HG03097 (cell line): ENCODE measurements at regions not wholly inside any gene's neighbourhood (a gene's known extent, or its start where the extent isn't known, plus 50 kb on each side); places are given as distances from the start of the nearest gene placed in this dataset.

ENCODE experiments used
- ATAC-seq: cut with Tn5 transposase; IDR thresholded peaks from one replicate; pipeline ENCODE4 v1.9.1; 2021; ENCODE audit not compliant: unreplicated experiment, low FRiP score

DNA sequence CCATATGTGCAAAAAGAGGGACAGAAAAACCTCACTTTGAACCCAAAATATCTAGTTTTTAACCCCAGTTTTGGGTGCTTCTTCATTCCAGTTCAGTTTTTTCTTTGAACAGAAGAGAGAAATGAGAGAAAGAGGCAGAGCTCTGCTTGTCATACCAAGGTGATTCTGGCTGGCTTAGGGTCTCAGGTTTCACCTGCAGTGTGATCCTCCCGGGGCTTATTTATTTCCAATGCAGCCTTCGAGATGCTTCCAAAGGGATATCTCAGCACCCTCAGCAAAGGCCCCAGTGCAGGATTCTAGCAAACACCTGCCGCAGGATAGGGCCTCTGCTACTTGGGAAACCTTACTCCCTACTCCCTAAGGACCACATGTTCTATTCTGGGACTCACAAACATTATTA lies 131.3 kb downstream of the WDR11 start:
- no peak for ATAC-seq

DNA sequence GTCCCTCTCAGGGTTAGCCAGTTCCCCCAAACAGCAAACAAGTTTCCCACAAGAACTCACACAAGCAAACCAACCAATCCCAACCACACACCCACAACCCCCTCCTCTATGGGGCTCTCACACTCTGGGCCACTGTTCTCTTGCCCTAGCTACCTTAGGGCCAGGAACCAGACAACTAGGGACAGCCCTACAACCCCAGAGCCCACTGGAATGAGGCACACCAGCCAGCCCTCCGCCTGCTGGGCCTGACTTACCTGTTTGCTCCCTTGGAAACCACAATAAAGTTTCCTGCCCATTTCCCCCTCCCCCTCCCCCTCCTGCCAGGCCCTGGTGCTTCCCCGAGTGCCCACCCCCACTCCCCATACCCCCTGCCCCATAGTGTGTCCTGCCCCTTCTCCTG lies 132.6 kb downstream of the WDR11 start:
- ATAC-seq: no peak

DNA sequence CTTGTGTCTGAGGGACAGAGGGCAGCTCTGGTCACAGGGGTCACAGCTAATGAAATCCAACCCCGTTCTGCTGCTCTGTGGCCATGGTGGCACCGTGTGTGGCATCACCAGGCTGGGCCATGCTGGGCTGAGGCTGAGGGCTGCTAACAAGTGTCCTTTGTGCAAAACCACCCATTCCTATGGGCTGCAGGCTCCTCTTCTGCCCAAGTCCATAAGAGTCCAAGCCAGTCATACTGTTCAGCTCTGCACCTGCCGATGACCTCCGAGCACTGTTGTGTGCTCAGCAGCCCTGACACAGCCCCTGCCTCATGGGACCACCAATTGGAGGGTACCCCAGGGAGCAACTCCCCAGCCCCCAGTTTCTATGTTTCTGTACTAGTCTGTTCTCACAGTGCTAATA lies 133.1 kb downstream of the WDR11 start:
- no peak for ATAC-seq

DNA sequence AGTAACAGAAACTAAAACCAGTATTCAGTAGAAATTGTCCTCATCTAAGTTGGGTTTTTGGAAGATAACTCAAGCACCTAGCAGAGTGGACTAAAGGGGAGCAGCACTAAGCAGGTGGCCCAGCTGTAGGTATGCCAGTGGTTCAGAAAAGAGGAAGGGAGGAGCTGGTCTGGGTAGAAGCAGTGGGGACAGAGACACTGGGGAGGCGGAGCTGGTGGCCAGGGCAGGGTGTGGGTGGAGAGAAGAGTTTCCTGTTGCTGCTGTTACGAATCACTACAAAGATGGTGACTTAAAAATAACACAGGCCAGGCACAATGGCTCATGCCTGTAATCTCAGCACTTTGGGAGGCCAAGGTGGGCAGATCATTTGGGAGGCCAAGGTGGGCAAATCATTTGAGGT lies 136.2 kb downstream of the WDR11 start:
- ATAC-seq: no peak

DNA sequence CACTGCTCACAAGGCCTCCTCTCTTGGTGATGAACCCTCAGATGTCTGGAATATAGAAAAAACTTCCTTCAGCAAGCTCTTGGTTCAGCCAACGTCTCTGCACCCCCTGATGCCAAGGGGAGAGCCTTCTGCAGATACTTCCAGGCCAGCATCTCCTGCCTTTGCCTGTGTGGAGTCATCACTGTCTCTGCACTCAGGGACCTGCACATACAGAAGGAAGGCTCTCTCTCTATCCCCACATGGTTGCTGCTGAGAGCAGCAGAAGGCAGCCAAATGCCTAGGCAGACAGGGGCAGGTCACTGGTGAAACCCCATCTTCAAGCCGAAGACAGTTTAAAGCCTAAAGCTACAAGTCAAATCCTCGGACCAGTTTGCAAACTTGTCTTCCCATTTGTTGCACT lies 137.6 kb downstream of the WDR11 start:
- no peak for ATAC-seq

DNA sequence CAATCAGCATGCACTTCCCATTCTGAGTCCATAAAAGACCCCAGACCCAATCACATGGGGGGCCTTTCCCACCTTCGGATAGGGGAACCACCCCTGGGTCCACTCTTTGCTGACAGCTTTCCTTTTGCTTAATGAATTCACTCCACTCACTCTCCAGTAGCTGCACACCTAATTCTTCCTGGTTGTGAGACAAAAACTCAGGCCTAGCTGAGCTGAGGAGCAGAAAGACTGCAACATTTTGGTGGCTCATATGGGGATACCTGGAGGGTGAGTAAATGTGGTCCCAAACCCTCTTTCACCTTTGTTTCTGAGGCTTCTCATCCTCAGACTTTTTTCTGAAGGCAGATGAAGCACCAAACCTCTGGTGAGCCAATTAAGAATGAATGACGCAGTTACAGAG lies 138.1 kb downstream of the WDR11 start:
- ATAC-seq: no peak

DNA sequence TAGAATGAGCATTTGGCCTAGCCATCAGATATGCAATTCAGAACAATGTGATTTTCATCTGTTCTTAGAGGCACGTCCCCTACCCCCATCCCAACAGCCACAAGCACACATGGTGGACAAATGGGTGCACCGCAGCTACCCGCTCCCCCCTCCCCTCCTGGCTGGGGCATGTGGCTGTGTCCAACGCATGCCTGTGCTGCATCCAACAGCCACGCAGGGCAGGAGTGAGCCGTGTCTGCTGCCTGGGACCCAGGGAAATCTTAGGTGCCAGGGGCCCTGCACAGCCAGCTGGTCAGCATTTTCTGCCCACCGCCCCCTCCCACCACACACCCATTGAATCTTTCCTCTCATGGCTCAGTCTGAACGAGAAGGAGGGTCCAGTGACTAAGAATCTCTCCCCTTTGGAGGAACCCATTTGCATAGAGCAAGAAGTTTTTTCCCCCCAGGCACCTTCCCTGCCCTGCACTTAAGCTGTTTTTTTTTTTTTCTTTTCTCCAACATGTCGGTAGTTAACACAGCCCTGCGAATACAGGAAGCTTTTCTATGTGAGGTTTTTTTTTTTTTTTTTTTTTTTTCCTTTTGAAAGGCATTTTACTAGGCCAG lies 138.9 kb downstream of the WDR11 start:
- no peak for ATAC-seq

DNA sequence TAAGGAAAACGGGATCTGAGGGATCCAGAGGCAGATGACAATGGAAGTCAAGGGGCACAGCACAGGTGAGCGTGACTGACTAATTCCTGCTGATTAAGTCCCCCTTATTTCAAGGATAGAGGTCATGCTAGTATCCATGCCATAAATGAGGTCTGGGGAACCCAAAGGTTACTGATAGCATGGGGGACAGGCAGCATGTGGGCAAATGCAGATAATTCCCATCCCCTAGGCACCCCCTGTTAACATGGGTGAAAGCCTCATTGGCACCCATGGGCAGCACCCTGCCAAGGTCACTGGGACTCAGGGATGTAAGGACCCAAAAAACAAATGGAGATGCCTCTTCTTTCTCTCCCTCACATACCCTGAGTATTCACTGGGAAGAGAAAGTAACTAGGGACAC lies 139.7 kb downstream of the WDR11 start:
- no peak for ATAC-seq

DNA sequence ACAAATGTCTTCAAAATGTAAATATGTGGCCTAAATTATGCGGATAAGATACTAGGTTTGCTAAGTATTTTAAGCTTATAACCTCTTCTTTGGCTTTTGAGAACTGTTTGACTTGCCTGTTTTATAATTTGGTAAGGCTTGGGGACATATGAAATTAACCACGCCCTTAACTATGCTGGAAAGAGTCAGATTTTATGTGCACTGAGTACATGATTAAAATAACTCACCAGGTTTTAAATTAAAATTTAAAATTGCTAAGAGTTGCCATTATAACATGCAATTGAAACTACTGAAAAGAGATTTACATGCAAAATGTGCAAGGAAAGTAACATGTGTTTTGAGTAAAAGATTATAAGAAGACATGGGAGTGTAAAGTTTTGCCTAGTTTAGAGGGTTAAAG lies 141.9 kb downstream of the WDR11 start:
- no peak for ATAC-seq

DNA sequence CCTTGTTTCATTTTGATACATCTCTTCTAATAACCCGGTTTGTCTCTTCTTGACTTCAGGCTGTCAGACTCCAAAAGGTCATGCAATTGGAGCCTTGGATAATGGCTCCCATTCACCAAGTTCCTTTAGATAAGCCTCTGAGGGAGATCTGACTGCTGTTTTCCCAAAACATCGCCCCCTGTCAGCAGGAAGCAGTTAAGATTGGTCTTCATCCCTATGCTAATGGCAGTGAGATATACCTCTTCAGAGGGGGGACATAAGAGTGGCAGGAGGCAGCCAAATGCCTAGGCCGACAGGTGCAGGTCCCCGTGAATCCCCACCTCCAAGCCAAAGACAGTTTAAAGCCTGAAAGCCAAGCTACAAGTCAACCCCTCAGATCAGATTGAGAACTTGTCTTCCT lies 144.6 kb downstream of the WDR11 start:
- ATAC-seq: no peak

DNA sequence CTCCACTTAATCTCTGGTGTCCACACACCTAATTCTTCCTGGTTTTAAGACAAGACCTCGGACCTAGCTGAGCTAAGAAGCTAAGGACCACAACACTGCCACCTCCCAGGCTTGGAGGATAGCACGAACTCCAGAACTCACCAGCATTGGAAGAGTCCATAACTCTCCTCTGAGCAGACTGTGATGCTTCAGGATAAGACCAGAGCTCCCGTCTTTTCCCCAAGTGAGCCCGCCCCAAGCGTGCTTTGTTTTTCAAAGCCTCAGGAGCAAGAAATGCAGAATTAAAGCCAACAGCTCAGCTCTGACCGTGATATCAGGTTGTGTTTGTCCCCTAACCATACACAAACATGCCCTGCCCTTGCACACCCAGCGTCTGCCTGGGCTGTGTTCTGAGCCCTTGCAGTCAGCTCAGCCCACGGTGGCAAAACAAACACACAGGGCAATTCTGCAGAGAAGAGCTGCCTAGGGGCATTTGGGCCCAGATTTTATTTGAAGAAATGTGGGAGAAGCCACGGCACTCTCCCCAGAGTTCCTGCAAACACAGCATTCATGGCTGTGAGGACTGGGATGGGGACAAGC lies 145.4 kb downstream of the WDR11 start:
- ATAC-seq: no peak

DNA sequence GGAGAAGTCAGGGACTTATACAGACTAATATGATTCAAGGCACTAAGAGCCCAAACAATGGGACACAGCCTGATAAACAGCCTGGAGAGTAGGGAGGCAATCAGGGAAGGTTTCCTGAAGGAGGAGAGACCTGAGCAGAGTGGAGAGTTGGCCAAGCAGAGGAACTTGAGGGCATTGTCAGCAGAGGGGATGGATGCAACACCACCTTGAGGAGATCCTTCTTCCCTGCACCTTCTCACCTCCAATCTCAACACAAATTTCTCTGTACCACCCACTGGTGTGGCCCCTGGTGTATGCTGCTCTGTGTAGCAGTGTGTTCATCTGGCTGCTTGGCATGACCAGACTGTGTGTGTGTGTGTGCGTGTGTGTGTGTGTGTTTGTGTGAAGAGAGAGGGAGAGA lies 146.2 kb downstream of the WDR11 start:
- no peak for ATAC-seq

DNA sequence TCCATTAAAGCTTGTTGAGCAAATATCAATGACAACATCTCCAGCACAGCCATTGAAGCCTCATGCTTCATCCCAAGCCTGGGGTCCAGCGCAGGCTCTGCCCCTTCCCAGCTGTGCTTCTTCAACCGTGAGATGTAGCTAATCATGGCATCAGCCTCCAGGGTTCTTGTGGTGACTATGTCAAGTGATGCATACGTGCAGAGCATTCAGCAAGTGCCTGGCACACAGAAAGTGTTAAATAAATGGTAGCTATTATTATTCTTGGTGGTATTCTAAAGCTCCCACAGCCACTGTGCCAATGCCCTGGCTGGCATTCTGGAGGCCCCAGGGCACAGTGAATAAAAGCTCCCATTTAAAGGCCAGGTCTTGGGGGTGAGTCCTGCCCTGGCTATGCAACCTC lies 146.6 kb downstream of the WDR11 start:
- no peak for ATAC-seq

DNA sequence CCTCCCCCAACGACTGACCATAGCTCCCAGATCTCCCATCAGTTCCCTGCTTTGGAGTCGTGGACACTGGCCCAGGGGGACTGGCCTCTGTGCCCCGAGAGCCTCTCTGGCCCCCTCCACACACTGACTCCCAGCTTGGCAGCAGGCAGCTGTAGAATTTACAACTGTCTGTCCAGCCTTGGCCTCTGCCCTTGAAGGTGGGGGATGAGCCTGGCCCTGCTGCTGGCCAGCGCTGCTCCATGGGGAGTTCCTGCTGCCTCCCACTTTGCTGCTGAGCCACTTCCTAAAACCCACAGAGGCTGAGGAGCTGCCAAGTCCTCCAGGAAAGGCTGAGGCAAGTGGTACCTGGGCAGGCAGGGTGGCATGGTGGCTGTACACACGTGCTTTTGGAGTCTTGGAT lies 147.1 kb downstream of the WDR11 start:
- ATAC-seq: no peak

DNA sequence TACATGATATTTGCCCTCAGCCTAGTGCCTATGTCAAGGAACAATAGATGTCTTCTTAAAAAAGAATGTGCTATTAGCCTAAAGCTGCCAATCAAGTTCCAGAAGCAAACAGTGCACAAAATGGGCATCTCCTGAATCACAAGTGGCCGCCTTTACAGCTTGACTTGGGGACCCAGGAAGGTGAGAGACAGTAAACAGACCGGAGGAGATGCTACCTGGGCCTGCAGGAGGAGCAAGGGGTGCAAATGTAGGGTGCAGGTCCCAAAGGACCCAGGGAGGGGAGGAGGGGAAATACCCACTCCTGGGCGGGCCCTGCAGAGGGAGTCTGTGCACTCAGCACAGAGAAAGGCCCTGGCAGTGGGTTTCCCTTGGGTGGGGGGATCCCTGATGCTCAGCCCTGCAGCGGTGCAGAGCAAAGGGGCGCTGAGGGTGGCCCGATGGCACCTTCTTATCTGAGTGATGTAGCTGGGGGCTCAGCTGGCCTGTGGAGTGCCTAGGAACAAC lies 147.7 kb downstream of the WDR11 start:
- ATAC-seq: no peak

DNA sequence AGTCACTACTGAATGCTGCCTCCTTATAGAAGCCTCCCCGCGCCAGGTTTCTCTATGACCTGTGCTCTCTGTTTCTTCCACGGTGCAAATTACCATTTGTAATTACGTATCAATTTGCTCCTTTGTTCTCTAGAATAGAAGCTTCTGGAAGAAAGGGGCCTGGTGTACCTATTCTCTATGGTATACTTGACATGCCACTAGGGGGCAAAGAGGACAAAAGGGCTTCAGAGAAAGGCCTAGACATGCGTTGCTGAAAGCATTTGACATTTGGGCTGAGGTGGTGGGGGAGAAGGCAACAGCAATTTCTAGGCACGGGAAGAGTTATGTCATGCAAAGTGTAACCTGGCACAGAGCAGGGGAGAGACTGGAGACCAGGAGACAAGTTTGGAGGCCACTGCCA lies 148.7 kb downstream of the WDR11 start:
- no peak for ATAC-seq

DNA sequence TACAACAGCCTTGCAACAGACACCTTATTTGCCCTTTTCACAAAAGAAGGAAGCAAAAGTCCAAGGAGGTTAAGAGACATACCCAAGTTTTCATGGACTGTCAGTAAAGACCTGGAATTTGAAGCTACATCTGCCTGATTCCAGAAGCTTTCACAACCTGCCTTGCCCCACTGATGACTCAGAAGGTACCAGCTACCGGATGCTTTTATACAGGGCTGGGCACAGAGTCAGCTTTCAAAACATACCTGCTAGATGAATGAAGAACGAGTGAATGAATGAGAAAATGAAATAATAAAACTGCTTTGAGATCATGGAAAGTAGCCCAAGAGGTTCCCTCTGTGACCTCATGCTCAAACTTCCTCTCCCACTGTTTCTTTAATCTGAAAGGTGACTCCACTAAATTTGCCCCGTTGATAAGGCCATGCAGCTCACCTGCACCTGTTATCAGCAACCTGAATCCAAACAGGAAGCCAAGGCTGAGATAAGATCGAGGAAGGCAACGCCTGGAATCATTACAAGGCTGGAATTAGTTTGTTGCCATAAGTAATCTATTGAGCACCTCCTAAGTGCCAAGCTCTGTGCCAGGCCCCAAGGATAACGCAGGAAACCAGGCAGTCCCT lies 151.5 kb downstream of the WDR11 start:
- ATAC-seq: no peak

DNA sequence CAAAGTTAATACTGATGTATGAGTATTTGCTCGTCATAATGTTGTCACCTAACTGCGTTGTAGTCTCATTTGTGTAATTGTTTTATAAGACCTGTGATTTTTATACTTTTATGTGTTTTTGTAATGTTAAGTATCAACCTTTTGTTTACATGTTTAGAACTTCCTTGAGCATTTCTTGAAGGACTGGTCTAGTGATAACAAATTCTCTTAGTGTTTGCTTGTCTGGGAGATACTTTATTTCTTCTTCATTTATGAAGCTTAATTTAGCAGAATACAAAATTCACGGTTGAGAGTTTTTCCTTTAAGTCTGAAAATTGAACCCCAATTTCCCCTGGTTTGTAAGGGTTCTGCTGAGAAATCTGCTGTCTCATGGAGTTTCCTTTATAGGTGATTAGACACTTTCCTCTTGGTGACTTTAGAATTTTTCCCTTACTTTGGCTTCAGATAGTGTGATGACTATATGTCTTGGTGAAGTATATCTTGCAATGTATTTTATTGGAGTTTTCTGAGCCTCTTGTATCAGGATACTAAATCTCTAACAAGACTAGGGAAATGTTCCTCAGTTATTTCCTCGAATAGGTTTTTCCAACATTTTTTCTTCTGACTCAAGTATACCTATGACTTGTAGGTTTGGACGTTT lies 154.9 kb downstream of the WDR11 start:
- ATAC-seq: no peak

DNA sequence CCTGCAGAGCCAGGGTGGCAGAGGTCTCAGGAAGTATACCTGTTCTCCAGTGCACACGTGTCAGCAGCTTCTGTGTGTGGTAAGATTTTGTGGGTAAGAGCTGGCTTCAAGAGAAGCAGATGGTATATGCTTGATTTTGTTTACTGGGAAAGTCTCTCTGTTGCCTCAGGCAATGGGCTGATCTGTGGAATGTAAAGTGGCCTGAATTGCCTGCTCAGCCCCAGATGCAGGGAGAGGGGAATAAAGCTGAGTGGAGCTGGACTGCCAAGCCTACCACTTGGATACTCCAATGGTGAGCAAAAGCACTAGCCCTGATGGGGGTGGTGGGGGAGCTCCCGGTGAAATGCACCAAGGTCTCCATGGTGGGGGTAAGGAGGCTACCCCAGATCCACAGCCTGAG lies 156.1 kb downstream of the WDR11 start:
- no peak for ATAC-seq

DNA sequence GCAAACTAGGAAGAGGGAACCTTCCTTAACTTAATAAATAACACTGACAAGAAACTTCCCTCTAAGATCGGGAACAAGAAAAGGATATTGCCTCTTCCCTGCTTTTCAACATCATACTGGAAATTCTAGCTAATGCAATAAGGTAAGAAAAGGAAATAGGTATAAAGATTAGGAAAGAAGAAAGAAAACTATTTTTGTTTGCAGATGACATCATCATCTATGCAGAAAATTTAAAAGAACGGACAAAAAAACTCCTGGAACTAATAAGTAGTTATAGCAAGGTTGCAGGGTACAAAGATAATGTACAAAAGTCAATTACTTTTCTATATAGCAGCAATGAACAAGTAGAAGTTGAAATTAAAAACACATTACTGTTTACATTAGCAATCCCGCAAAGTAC lies 164.8 kb downstream of the WDR11 start:
- no peak for ATAC-seq

DNA sequence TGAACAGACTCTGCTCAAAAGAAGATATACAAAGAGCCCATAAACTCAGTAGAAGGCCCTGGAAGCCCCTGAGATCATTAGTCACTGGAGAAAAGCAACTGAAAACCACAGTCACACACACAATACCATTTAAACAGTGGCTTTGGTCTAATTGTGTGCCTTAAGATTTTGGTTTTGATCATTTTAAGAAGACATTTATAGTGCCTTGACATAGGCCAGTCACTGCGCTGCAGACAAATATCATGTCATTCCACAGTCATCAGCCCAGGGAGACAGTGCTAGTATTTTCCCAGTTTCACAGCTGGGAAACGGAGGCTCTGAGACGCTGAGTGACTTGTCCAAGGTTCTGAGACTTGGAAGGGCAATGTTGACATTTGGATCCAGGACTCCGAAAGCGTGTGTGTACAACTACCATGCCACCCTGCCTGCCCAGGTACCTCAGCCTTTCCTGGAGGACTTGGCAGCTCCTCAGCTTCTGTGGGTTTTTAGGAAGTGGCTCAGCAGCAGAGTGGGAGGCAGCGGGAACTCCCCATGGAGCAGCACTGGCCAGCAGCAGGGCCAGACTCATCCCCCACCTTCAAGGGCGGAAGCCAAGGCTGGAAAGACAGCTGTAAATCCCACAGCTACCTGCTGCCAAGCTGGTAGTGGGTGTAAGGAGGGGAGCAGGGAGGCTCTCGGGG lies 173.9 kb downstream of the WDR11 start:
- ATAC-seq: no peak
